ENCODE measurements at regions not wholly inside any gene's neighbourhood (a gene's known extent, or its start where the extent isn't known, plus 50 kb on each side); places are given as distances from the start of the nearest gene placed in this dataset.

- 83% methylated on average over 4 of the region's 9 CpGs for WGBS (ENCODE audit: insufficient coverage)
- DNase-seq (no peak), ATAC-seq (ENCODE audit: low read depth) (no peak)
- Histone ChIP-seq H3K4me2 (replicated peaks; ENCODE audit: low read depth, low read length, poor library complexity, severe bottlenecking) (no peak overlapping the region), H3K4me1 (ENCODE audit: control insufficient read depth in 2 of 2, insufficient read depth in 2 of 2, low read length in 2 of 2) (no peaks in the 10 kb centered on the region), H3K79me2 (ENCODE audit: control insufficient read depth, insufficient read depth, low read length) (no peaks in the 10 kb centered on the region), H3K27ac (ENCODE audit: low read length in 2 of 2) (no peak overlapping the region), H3K9ac (ENCODE audit: low read length) (no peak overlapping the region), H3K9me3 (ENCODE audit: control extremely low read depth in 1 of 3, control insufficient read depth in 2 of 3, insufficient read depth in 1 of 3, low read length in 2 of 3) (peaks cover 0 to 9% (median 5%) of the 10 kb centered on the region in 3 donors), H2AFZ (ENCODE audit: insufficient read depth, low read depth, low read length, poor library complexity, severe bottlenecking) (no peak overlapping the region), H3K36me3 (replicated peaks in 1 of 2; ENCODE audit: control extremely low read depth in 1 of 2, control insufficient read depth in 1 of 2, extremely low read depth in 1 of 2, insufficient read depth in 2 of 2, low read length in 1 of 2) (no peaks in the 10 kb centered on the region), H3K4me3 (ENCODE audit: control extremely low read depth in 1 of 5, extremely low read depth in 1 of 5, insufficient read depth in 1 of 5, low read depth in 2 of 5, low read length in 4 of 5) (no peak overlapping the region), H3K27me3 (replicated peaks in 1 of 4; ENCODE audit: control extremely low read depth in 1 of 4, control insufficient read depth in 3 of 4, insufficient read depth in 4 of 4, low read length in 3 of 4) (peaks cover 0 to 14% (median 5%) of the 10 kb centered on the region in 4 experiments), H4K20me1 (ENCODE audit: control insufficient read depth, insufficient read depth, low read length, poor library complexity, severe bottlenecking) (no peaks in the 10 kb centered on the region)
- POLR2A ChIA-PET, result no interaction called here
- CTCF ChIA-PET, result no interaction called here
- intact Hi-C loops (cut with micrococcal nuclease), result no loop called here
- TF ChIP-seq CTCF (IDR thresholded peaks at IDR 0.05) (no peak), EZH2 (IDR thresholded peaks at IDR 0.05; ENCODE audit: borderline replicate concordance, insufficient read depth, low read depth, low read length, poor library complexity, severe bottlenecking) (no peak)
- no peak overlapping the region for H3K27ac Mint-ChIP-seq
- H3K4me3 Mint-ChIP-seq, result no peak overlapping the region
- H3K4me1 Mint-ChIP-seq, result no peaks in the 10 kb centered on the region
- H3K27me3 Mint-ChIP-seq, result peaks cover 45% of the 10 kb centered on the region
- peaks cover 9% of the 10 kb centered on the region for H3K9me3 Mint-ChIP-seq (ENCODE audit: insufficient read depth)
Measured at GRCh38 chr10:120970595-120971529, 119.7 kb downstream of the WDR11 start.

GRCh38 chr10:120971671-120972070 is 120.5 kb downstream of the WDR11 start:
- H3K4me2 ChIP-seq (replicated peaks; ENCODE audit: low read depth, low read length, poor library complexity, severe bottlenecking), result no peak overlapping the region
- no peak overlapping the region for H3K27ac Mint-ChIP-seq
- H3K27me3 ChIP-seq (replicated peaks in 1 of 4; ENCODE audit: control extremely low read depth in 1 of 4, control insufficient read depth in 3 of 4, insufficient read depth in 4 of 4, low read length in 3 of 4), result peaks cover 0 to 17% (median 5%) of the 10 kb centered on the region in 4 experiments
- intact Hi-C loops (cut with micrococcal nuclease), result no loop called here
- H3K9ac ChIP-seq (ENCODE audit: low read length), result no peak overlapping the region
- H2AFZ ChIP-seq (ENCODE audit: insufficient read depth, low read depth, low read length, poor library complexity, severe bottlenecking), result no peak overlapping the region
- no peak for TF ChIP-seq CTCF (IDR thresholded peaks at IDR 0.05)
- no peak for TF ChIP-seq EZH2 (IDR thresholded peaks at IDR 0.05; ENCODE audit: borderline replicate concordance, insufficient read depth, low read depth, low read length, poor library complexity, severe bottlenecking)
- peaks cover 9% of the 10 kb centered on the region for H3K9me3 Mint-ChIP-seq (ENCODE audit: insufficient read depth)
- no peak overlapping the region for H3K4me3 Mint-ChIP-seq
- no peak overlapping the region for H3K4me3 ChIP-seq (ENCODE audit: control extremely low read depth in 1 of 5, extremely low read depth in 1 of 5, insufficient read depth in 1 of 5, low read depth in 2 of 5, low read length in 4 of 5)
- H4K20me1 ChIP-seq (ENCODE audit: control insufficient read depth, insufficient read depth, low read length, poor library complexity, severe bottlenecking), result no peaks in the 10 kb centered on the region
- peaks cover 53% of the 10 kb centered on the region for H3K27me3 Mint-ChIP-seq
- no peak overlapping the region for H3K27ac ChIP-seq (ENCODE audit: low read length in 2 of 2)
- no peaks in the 10 kb centered on the region for H3K79me2 ChIP-seq (ENCODE audit: control insufficient read depth, insufficient read depth, low read length)
- peaks cover 0 to 12% (median 5%) of the 10 kb centered on the region in 3 donors for H3K9me3 ChIP-seq (ENCODE audit: control extremely low read depth in 1 of 3, control insufficient read depth in 2 of 3, insufficient read depth in 1 of 3, low read length in 2 of 3)
- POLR2A ChIA-PET, result no interaction called here
- ATAC-seq (ENCODE audit: low read depth), result no peak
- no peaks in the 10 kb centered on the region for H3K36me3 ChIP-seq (replicated peaks in 1 of 2; ENCODE audit: control extremely low read depth in 1 of 2, control insufficient read depth in 1 of 2, extremely low read depth in 1 of 2, insufficient read depth in 2 of 2, low read length in 1 of 2)
- H3K4me1 ChIP-seq (ENCODE audit: control insufficient read depth in 2 of 2, insufficient read depth in 2 of 2, low read length in 2 of 2), result no peaks in the 10 kb centered on the region
- CTCF ChIA-PET, result no interaction called here
- no peaks in the 10 kb centered on the region for H3K4me1 Mint-ChIP-seq
- WGBS (ENCODE audit: insufficient coverage), result no CpG with 5 or more reads among the region's 2 CpGs
- DNase-seq, result no peak

Data from B cell (primary cell).